Keratinocyte (primary cell): ENCODE measurements at regions not wholly inside any gene's neighbourhood (a gene's known extent, or its start where the extent isn't known, plus 50 kb on each side); places are given as distances from the start of the nearest gene placed in this dataset.

ENCODE experiments used
- CTCF ChIP-seq, 3 experiments: IDR thresholded peaks in 1 of 3; conservative IDR thresholded peaks in 1 of 3; optimal IDR thresholded peaks in 1 of 3; 2 replicates in 2 of 3; 3 replicates in 1 of 3; pipeline versions ENCODE3 to v1.5.1; 2011; ENCODE audit warnings: low read length in 3 of 3, mild to moderate bottlenecking in 3 of 3, moderate library complexity in 2 of 3, control low read depth in 1 of 3, inconsistent platforms in 1 of 3; ENCODE audit not compliant: insufficient read depth in 2 of 3; ENCODE audit errors: extremely low read depth in 1 of 3
- EZH2 ChIP-seq: IDR thresholded peaks from one replicate; pipeline ENCODE4 v1.6.1; 2012; ENCODE audit warnings: inconsistent platforms, mild to moderate bottlenecking, low read length, moderate library complexity

- TF ChIP-seq EZH2 = no peak
- TF ChIP-seq CTCF (optimal IDR thresholded peaks at IDR 0.05 in 1 of 3, IDR thresholded peaks at IDR 0.05 in 1 of 3, conservative IDR thresholded peaks at IDR 0.05 in 1 of 3; ENCODE audit: extremely low read depth in 1 of 3, insufficient read depth in 2 of 3, low read length in 3 of 3) = peak; percentile 38 to 51 (median 41)
These were observed 164.3 kb upstream of the MLN start for GRCh38 chr6:33967966-33968724.
